Neural progenitor cell (in vitro differentiated cells): ENCODE measurements at regions not wholly inside any gene's neighbourhood (a gene's known extent, or its start where the extent isn't known, plus 50 kb on each side); places are given as distances from the start of the nearest gene placed in this dataset.

Source experiments
- CTCF ChIP-seq: fragments of 200-600 bp; sonication (generic); IDR thresholded peaks from 2 replicates; pipeline ENCODE4 v1.5.1; 2017; ENCODE audit warnings: antibody characterized with exemption, mild to moderate bottlenecking
- EZH2 ChIP-seq: fragments of 200-600 bp; sonication (generic); IDR thresholded peaks from 2 replicates; pipeline ENCODE4 v1.6.1; 2017; ENCODE audit warnings: antibody characterized with exemption, mild to moderate bottlenecking, moderate library complexity

- TF ChIP-seq CTCF, result no peak
- no peak for TF ChIP-seq EZH2
These were observed 175.7 kb upstream of the SPIN4 start for GRCh38 chrX:63526863-63527262.
